HFF-Myc (cell line): ENCODE measurements at regions not wholly inside any gene's neighbourhood (a gene's known extent, or its start where the extent isn't known, plus 50 kb on each side); places are given as distances from the start of the nearest gene placed in this dataset.

ENCODE experiments used
- DNase-seq: peaks from one replicate; pipeline ENCODE4 v3.0.0-alpha.2; 2011; ENCODE audit warnings: low read depth; ENCODE audit errors: extremely low read depth
- H3K4me3 ChIP-seq: replicated peaks from 2 replicates; pipeline ENCODE4 v1.5.1; 2011; ENCODE audit warnings: low read depth, mild to moderate bottlenecking, control low read depth, low read length
- TF ChIP-seq, protein P1 (sequence below): IDR thresholded peaks from 2 replicates; pipeline ENCODE4 v1.5.1; 2012; ENCODE audit warnings: mild to moderate bottlenecking, low read depth, low read length, control low read depth; ENCODE audit errors: missing control alignments

DNA sequence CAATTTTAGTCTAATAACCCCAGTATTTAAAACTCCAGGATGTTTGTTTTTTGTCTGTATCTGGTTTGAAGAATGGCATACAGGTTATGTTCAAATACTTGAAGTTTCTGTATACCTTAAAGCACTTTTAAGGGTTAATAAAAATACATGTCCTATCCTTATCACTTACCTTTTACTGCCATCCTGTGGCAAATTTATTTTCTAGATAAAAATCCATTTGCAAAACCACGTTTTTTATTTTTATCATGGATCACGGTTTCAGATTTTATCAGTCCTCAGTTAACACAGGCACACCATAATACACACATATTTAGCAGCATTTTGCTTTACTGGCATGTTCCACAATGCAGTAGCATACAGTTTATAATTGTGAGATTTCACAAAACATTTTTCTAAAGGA, 113.3 kb upstream of the H2AZ1 start:
- TF ChIP-seq, protein P1, sequence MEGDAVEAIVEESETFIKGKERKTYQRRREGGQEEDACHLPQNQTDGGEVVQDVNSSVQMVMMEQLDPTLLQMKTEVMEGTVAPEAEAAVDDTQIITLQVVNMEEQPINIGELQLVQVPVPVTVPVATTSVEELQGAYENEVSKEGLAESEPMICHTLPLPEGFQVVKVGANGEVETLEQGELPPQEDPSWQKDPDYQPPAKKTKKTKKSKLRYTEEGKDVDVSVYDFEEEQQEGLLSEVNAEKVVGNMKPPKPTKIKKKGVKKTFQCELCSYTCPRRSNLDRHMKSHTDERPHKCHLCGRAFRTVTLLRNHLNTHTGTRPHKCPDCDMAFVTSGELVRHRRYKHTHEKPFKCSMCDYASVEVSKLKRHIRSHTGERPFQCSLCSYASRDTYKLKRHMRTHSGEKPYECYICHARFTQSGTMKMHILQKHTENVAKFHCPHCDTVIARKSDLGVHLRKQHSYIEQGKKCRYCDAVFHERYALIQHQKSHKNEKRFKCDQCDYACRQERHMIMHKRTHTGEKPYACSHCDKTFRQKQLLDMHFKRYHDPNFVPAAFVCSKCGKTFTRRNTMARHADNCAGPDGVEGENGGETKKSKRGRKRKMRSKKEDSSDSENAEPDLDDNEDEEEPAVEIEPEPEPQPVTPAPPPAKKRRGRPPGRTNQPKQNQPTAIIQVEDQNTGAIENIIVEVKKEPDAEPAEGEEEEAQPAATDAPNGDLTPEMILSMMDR = no peak
- no peak for DNase-seq
- no peak overlapping the region for H3K4me3 ChIP-seq

DNA sequence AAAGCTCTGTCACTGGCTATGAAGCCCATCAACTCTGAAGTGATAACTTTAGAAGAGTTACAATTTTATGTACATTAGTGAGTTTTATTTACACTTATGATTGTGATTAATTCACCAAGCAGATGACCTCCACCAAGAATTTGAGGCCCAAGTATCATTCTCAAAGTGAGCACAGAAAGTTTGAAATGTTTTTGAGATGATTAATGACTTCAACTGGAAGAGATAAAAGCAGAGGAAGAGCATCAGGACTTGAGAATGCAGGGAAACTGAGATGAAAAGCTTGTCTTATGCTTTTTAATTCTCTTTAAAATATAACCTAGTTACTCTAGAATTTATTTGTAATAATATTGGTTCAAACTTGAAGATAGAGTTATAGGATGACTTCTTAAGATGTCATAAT, 112.8 kb upstream of the H2AZ1 start:
- DNase-seq = no peak
- TF ChIP-seq, protein P1 = no peak
- H3K4me3 ChIP-seq = no peak overlapping the region

DNA sequence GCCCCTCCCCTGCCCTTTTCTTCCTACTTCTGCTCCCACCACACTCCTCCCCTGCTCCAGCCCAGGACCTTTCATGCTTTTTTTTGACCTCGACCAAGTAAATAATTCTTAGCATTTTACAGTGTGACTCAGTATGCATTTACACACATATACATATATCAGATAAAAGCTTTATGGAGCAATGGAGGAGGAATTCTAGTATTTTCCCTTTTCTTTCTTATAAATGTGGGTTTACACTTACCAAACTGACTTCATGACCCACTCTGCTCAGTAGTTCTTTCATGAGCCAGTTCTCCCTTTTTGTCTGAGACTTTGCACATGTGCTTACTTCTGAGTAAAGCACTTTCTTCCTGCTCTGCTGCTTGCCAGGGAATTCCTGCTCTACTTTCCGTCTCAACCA, 111.8 kb upstream of the H2AZ1 start:
- no peak for DNase-seq
- TF ChIP-seq, protein P1 = no peak
- no peak overlapping the region for H3K4me3 ChIP-seq

DNA sequence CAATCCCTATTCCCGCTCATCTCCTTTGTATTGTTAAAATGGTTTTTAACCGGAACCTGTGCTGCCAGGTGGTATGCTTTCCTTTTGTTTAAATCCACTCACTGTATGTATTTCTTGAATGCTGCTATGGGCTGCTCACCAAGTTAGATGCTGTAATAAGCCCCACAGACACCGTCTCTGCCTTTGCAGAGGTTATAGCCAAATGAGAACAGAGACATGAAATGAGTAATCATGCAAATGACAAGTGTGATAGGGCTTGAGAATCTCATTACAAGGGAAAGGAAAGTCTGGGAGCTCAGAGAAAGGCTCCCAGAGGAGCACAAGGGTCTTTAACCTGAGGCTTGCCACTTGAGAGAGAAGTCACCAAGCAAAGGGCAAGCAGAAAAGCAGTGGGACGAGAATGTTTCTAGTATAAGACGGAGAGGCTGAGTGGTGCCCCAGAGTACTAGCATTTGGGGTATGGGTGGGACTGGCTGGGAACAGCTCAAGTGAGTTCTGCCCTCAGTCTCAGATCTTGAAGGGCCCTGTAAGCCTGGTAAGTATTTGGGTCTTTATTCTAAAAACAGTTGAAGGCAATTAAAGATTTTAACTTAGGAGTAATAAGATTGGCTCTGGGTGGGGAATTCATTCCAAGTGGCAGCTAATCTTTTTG, 110.8 kb upstream of the H2AZ1 start:
- no peak overlapping the region for H3K4me3 ChIP-seq
- TF ChIP-seq, protein P1 = no peak
- DNase-seq = no peak

DNA sequence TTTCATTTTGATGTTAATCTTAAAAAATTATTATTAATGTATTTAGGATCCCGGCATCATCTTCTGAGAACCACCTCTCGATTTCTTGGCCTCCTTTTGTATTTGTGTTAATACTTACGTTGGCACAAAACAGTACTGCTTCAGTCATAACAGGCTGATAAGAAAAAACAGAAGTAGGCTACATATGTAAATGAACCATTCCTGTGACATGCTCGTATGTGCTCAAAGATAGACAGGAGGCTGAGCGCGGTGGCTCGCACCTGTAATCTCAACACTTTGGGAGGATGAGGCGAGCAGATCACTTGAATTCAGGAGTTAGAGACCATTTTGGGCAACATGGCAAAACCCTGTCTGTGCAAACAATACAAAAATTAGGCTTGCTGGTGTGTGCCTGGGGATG, 109.4 kb upstream of the H2AZ1 start:
- no peak for DNase-seq
- TF ChIP-seq, protein P1 = no peak

DNA sequence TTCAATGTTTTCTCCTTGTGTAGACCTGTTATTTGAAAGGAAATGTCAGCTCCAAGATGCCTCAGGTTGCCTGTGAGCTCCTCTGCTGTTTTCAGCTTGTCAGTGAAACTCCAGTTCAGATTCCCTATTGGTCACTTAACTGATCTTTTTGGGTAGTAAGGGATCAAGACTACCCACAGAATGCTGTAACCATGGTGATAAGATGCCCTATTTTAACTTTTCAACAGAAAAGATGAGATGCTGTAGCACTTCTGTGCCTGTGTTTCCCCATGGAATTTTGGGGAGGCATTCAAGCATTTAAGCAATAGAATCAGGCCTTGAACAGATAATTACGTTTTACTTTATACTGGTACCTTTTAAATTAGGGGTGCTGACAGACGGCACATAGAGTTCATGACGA, 106.6 kb upstream of the H2AZ1 start:
- DNase-seq = no peak
- H3K4me3 ChIP-seq = no peak overlapping the region
- TF ChIP-seq, protein P1 = no peak

More for the DNA sequence above, 109.4 kb upstream of the H2AZ1 start:
- H3K4me3 ChIP-seq = no peak overlapping the region

DNA sequence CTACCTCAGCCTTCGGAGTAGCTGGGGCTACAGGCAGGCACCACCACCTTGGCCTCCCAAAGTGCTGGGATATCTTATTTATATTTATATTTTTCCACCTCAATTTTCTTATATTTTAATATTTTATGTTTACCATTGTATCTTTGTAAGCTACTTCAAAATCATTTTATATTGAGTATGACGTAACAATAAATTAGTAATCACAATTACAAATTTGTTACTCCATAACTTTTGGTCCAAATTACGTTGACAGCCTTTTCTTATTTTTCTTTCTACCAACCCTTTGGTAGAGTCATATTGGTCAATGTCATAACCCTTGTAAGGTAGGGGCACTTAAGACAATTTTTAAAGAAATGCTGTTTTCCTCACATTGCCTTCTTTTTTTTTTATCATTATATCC, 104.0 kb upstream of the H2AZ1 start:
- H3K4me3 ChIP-seq = no peak overlapping the region
- DNase-seq = no peak
- TF ChIP-seq, protein P1 = no peak
